Mucosa of descending colon (tissue), 3 donors: ENCODE measurements at regions not wholly inside any gene's neighbourhood (a gene's known extent, or its start where the extent isn't known, plus 50 kb on each side); places are given as distances from the start of the nearest gene placed in this dataset.
"Not testable (repeated sequence)": the region's sequence is repeated elsewhere in the genome, so short reads cannot be mapped to it uniquely, and the experiment has no call there.

Experiments used
- ATAC-seq: fragments of 200-7000 bp; cut with Tn5 transposase; one replicate; pipeline ENCODE4 v1.9.1; 2020; ENCODE audit warnings: mild to moderate bottlenecking, moderate library complexity
- DNase-seq, 3 donors: peaks; one replicate each; pipeline ENCODE4 v3.0.0-alpha.2; 2020
- H3K36me3 ChIP-seq: fragments of 200-600 bp; one replicate; pipeline ENCODE4 v1.8.0; 2021; ENCODE audit warnings: low read depth, mild to moderate bottlenecking
- H3K4me1 ChIP-seq: fragments of 200-600 bp; one replicate; pipeline ENCODE4 v1.8.0; 2021; ENCODE audit warnings: low read depth, mild to moderate bottlenecking
- H3K4me3 ChIP-seq: fragments of 200-600 bp; one replicate; pipeline ENCODE4 v1.8.0; 2021; ENCODE audit warnings: mild to moderate bottlenecking
- H3K9me3 ChIP-seq: fragments of 200-600 bp; one replicate; pipeline ENCODE4 v1.8.0; 2021; ENCODE audit warnings: mild to moderate bottlenecking
- CTCF ChIP-seq: fragments of 200-600 bp; IDR thresholded peaks from one replicate; pipeline ENCODE4 v1.8.0; 2022; ENCODE audit warnings: antibody characterized with exemption, mild to moderate bottlenecking
- intact Hi-C, 2 donors: fragments of 100-400 bp; cut with DNase I in 1 of 2; cut with micrococcal nuclease in 1 of 2; formaldehyde crosslinking; loops; one replicate each; pipeline versions ENCODE4 v1.11.0 to v1.11.1; 2022; cut with DNase I, micrococcal nuclease
- donor health status: DM: no; HTN: no; CAD: no; lungs with moderate emphysema.
- donor health status: DM: no; HTN: no; CAD: no.
- donor health status: DM: no; HTN: yes; CAD: no.

GRCh38 chrX:3504916-3505315 lies 158.5 kb upstream of the MXRA5 start:
- no peak for DNase-seq

GRCh38 chrX:3501833-3502535 lies 155.5 kb upstream of the MXRA5 start:
- Histone ChIP-seq H3K9me3 (no peaks in the 10 kb centered on the region), H3K4me1 (no peaks in the 10 kb centered on the region), H3K36me3 (no peaks in the 10 kb centered on the region), H3K4me3 (no peak overlapping the region)
- DNase-seq (no peak), ATAC-seq (no peak)
- intact Hi-C loops: no loop called here
- TF ChIP-seq CTCF: no peak

More at GRCh38 chrX:3504916-3505315, 158.5 kb upstream of the MXRA5 start:
- TF ChIP-seq CTCF: no peak
- intact Hi-C loops: no loop called here
- H3K4me1 ChIP-seq: no peaks in the 10 kb centered on the region
- no peaks in the 10 kb centered on the region for H3K36me3 ChIP-seq
- no peak overlapping the region for H3K4me3 ChIP-seq
- H3K9me3 ChIP-seq: no peaks in the 10 kb centered on the region
- no peak for ATAC-seq

- H3K36me3 ChIP-seq, H3K9me3 ChIP-seq, H3K4me3 ChIP-seq, H3K4me1 ChIP-seq, ATAC-seq, intact Hi-C loops, DNase-seq: not testable (repeated sequence)
These were observed 149.7 kb upstream of the MXRA5 start for GRCh38 chrX:3495836-3496769.

- ATAC-seq (no peak), DNase-seq (no peak)
- intact Hi-C loops: no loop called here
- Histone ChIP-seq H3K4me1 (no peaks in the 10 kb centered on the region), H3K36me3 (no peaks in the 10 kb centered on the region), H3K4me3 (no peak overlapping the region), H3K9me3 (no peaks in the 10 kb centered on the region)
- no peak for TF ChIP-seq CTCF
These were observed 147.2 kb upstream of the MXRA5 start for GRCh38 chrX:3493605-3494004.

GRCh38 chrX:3485727-3486126 lies 139.3 kb upstream of the MXRA5 start:
- DNase-seq: no peak
- Histone ChIP-seq H3K36me3 (no peaks in the 10 kb centered on the region), H3K4me3 (no peak overlapping the region), H3K9me3 (no peaks in the 10 kb centered on the region), H3K4me1 (no peaks in the 10 kb centered on the region)
- intact Hi-C loops: no loop called here
- no peak for TF ChIP-seq CTCF
- no peak for ATAC-seq

- Histone ChIP-seq H3K9me3 (no peaks in the 10 kb centered on the region), H3K4me3 (no peak overlapping the region), H3K4me1 (no peaks in the 10 kb centered on the region), H3K36me3 (no peaks in the 10 kb centered on the region)
- DNase-seq: no peak
- no peak for ATAC-seq
- intact Hi-C loops: no loop called here
- no peak for TF ChIP-seq CTCF
These were observed 132.6 kb upstream of the MXRA5 start for GRCh38 chrX:3479026-3479425.
